GM06990 (cell line): ENCODE measurements at regions not wholly inside any gene's neighbourhood (a gene's known extent, or its start where the extent isn't known, plus 50 kb on each side); places are given as distances from the start of the nearest gene placed in this dataset.

ENCODE experiments used
- DNase-seq: peaks from one replicate; pipeline ENCODE4 v3.0.0-alpha.2; 2011; ENCODE audit not compliant: insufficient read length; ENCODE audit errors: extremely low read depth
- H3K27me3 ChIP-seq: replicated peaks from 2 replicates; pipeline ENCODE4 v1.6.0; 2011; ENCODE audit warnings: low read length; ENCODE audit not compliant: control insufficient read depth, insufficient read depth
- H3K36me3 ChIP-seq: 2 replicates; pipeline ENCODE4 v1.5.1; 2011; ENCODE audit warnings: low read length; ENCODE audit not compliant: control insufficient read depth, insufficient read depth
- H3K4me3 ChIP-seq: replicated peaks from 2 replicates; pipeline ENCODE4 v1.5.1; 2011; ENCODE audit warnings: low read depth, mild to moderate bottlenecking, control low read depth, low read length
- TF ChIP-seq, protein P1 (sequence below): IDR thresholded peaks from 2 replicates; pipeline ENCODE4 v1.5.1; 2011; ENCODE audit warnings: low read length, control low read depth, mild to moderate bottlenecking, inconsistent platforms; ENCODE audit not compliant: insufficient read depth, poor library complexity, severe bottlenecking

DNA sequence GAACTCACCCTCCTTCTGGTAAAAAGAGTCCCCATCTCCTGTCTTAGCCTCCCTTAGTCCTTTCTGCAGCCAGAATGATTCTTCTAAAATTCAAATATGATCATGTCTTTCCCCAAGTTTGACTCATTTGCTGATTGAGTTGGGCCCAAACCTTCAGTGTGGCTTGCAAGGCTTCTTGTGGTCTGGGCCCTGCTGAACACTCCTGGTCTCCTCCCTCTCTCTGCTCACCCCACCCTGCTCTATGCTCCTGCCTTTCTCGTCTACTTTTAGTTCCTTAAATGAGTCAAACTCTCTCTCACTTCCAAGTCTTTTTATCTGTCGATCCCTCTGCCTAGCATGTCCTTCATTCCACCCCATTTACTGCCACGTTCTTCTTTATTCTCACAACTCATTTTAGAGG, 72.6 kb downstream of the CCR1 start:
- TF ChIP-seq, protein P1, sequence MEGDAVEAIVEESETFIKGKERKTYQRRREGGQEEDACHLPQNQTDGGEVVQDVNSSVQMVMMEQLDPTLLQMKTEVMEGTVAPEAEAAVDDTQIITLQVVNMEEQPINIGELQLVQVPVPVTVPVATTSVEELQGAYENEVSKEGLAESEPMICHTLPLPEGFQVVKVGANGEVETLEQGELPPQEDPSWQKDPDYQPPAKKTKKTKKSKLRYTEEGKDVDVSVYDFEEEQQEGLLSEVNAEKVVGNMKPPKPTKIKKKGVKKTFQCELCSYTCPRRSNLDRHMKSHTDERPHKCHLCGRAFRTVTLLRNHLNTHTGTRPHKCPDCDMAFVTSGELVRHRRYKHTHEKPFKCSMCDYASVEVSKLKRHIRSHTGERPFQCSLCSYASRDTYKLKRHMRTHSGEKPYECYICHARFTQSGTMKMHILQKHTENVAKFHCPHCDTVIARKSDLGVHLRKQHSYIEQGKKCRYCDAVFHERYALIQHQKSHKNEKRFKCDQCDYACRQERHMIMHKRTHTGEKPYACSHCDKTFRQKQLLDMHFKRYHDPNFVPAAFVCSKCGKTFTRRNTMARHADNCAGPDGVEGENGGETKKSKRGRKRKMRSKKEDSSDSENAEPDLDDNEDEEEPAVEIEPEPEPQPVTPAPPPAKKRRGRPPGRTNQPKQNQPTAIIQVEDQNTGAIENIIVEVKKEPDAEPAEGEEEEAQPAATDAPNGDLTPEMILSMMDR = no peak
- no peaks in the 10 kb centered on the region; the same call in 1 of the 2 replicates for H3K27me3 ChIP-seq
- DNase-seq = no peak
- no peak overlapping the region for H3K4me3 ChIP-seq
- no peaks in the 10 kb centered on the region for H3K36me3 ChIP-seq

DNA sequence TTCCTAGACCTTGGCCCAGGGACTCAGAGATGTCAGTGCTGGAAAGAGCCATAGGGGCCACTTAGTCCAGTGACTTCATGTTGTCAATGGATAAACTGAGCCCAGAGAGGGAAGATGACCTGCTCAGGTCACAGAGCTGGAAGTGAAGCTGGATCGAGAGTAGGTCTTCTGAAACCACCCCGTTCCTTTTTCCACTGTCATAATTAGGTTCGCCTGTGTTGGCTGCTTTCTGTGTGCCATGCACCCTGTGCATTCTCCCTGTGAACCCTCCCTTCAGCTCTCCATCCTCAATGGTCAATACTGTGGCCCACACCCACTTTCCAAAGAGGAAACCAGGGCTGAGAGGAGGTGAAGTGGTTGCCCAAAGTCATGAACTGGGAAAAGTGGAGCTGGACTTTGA, 74.8 kb downstream of the CCR1 start:
- no peaks in the 10 kb centered on the region for H3K36me3 ChIP-seq
- no peak for DNase-seq
- TF ChIP-seq, protein P1 = no peak
- H3K4me3 ChIP-seq = no peak overlapping the region
- no peaks in the 10 kb centered on the region; the same call in 1 of the 2 replicates for H3K27me3 ChIP-seq

DNA sequence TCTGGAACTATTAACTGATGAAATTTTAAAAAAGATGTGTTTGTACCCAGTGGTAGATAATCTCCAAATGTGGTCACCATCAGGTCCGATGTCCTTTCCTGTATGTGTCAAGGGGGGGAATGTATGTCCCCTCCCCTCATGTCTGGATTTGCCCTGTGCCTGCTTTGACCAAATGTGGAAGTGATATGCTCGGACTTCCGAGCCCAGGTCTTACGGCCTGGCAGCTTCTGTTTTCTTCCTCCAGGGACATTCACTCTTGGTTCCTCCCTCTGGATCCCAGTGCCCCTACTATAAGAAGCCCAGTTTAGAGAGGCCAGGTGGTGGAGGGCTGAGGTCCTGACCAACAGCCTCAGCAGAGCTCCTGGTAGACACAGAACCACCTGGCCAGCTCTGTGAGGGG, 75.5 kb downstream of the CCR1 start:
- Histone ChIP-seq H3K27me3 (no peaks in the 10 kb centered on the region; the same call in 1 of the 2 replicates), H3K4me3 (no peak overlapping the region), H3K36me3 (no peaks in the 10 kb centered on the region)
- TF ChIP-seq, protein P1 = no peak
- DNase-seq = no peak

DNA sequence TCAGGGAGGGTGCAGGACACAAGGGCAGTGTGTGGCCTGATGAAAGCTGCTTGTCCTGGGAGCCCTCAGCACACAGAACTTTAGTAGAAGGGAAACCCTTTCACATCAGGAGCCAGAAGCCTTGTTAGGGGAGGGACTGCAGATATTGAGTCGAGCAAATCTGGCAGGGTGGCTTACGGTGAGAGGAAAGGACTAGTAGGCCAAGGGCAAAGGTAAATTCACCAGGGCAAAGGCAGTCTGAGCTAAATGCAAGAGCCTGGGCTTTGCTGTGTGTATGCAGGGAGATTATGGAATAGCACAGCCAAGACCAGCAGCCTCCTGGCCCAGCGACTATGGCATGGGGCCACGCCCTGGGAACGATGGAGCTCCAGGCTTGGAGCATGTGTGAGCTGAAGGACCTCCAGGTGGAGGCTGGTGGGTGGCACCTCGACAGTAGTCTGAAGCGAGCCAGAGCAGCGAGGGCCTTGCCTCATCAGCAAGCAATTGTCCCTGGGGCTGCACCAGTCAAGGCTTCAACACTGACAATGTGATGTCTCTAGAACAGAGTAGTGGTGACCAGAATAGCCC, 76.1 kb downstream of the CCR1 start:
- TF ChIP-seq, protein P1 = no peak
- Histone ChIP-seq H3K36me3 (no peaks in the 10 kb centered on the region), H3K4me3 (no peak overlapping the region), H3K27me3 (no peaks in the 10 kb centered on the region; the same call in 1 of the 2 replicates)
- DNase-seq = no peak

DNA sequence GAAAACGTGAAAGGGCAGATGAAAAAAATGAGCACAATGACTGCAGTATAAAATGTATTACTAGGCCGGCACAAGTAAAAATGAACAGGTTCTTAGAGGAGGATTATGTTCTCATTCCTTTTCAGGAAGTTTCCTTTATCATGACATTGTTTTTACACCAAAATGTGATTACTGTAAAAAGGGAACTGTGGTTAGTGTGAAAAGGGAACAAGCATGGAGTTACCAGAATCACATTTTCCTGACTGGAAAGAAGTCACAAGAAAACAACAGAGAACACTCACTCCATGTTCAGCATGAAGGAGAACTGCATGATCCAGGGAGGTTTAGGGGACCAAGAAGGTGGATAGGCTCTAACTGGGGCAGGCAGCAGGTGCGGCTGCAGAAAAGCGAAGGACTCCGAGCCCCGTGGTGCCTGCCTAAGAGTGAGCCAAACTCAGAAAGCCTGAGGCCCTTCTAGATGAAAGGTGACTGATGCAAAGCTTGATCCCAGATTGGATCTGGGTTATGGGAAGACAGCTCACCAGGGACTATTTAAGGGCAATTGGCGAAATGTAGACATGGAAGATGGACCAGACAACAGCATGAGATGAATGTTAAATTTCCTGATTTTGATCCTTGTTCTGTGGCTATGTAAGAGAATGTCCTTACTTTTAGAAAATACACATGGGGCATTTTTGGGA, 77.3 kb downstream of the CCR1 start:
- DNase-seq = no peak
- TF ChIP-seq, protein P1 = no peak

More for the DNA sequence above, 77.3 kb downstream of the CCR1 start:
- Histone ChIP-seq H3K36me3 (no peaks in the 10 kb centered on the region), H3K27me3 (no peaks in the 10 kb centered on the region; the same call in 1 of the 2 replicates), H3K4me3 (no peak overlapping the region)
